ENCODE measurements at regions not wholly inside any gene's neighbourhood (a gene's known extent, or its start where the extent isn't known, plus 50 kb on each side); places are given as distances from the start of the nearest gene placed in this dataset.
"Not testable (repeated sequence)": the region's sequence is repeated elsewhere in the genome, so short reads cannot be mapped to it uniquely, and the experiment has no call there.

DNA sequence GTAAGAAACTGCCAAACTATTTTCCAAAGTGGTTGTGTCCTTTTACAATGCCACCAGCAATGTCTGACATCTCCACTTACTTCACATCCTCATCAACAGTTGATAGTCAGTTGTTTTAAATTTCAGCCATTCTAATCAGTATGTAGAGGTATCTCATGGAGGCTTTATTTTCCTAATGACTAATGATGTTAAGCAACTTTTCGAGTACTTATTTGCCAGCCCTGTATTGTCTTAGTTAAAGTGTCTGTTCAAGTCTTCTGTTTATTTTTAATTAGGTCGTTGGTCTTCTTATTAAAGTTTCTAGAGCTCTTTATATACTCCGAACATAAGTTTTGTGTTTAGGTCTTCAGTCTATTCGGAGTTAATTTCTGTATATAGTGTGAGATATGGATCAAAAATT lies 54.9 kb upstream of the NBPF12 start:
- H3K4me3 ChIP-seq; H3K27ac ChIP-seq; DNase-seq; intact Hi-C loops (cut with DNase I; ENCODE audit: low total_unique reads); H3K9me3 ChIP-seq; H3K4me1 ChIP-seq; H3K36me3 ChIP-seq; H3K27me3 ChIP-seq: not testable (repeated sequence)

DNA sequence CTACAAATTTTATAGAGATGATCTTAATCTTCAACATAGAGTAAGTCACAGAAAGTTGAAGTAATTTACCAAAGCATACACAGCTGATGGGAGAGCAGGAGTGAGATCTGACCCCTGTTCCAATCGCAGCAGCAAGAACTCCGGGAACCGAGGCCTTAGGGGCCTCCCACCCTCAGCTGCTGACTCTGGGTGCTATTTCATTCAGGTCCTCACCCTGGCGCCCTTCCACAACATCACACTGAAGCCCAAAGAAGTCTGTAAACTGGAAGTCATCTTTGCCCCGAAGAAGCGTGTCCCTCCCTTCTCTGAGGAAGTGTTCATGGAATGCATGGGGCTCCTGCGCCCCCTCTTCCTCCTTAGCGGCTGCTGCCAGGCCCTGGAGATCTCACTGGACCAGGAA lies 57.0 kb upstream of the NBPF12 start:
- H3K27ac ChIP-seq; DNase-seq; H3K27me3 ChIP-seq; intact Hi-C loops (cut with DNase I; ENCODE audit: low total_unique reads); H3K4me3 ChIP-seq; H3K36me3 ChIP-seq; H3K4me1 ChIP-seq; H3K9me3 ChIP-seq: not testable (repeated sequence)

DNA sequence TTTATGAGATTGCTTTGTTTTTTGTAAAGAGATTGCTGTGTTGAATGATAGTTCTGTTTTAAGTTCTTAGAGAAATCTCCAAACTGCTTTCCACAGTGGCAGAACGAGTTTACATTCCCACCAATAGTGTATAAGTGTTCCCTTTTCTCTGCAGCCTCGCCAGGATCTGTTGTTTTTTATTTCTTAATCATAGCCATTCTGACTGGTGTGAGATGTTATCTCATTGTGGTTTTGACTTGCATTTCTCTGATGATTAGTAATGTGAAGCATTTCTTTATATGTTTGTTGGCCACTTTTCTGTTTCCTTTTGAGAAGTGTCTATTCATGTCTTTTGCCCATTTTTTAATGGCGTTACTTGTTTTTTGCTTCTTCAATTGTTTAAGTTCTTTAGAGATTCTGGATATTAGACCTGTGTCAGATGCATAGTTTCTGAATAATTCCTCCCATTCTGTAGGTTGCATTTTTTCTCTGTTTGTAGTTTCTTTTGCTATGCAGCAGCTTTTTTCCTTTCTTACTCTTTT lies 74.3 kb upstream of the NBPF12 start:
- H3K27me3 ChIP-seq; H3K4me1 ChIP-seq; H3K36me3 ChIP-seq; intact Hi-C loops (cut with DNase I; ENCODE audit: low total_unique reads); H3K4me3 ChIP-seq; DNase-seq; H3K9me3 ChIP-seq; H3K27ac ChIP-seq: not testable (repeated sequence)

- H3K4me3 ChIP-seq; intact Hi-C loops (cut with DNase I; ENCODE audit: low total_unique reads); DNase-seq; H3K27me3 ChIP-seq; H3K4me1 ChIP-seq; H3K9me3 ChIP-seq; H3K27ac ChIP-seq; H3K36me3 ChIP-seq: not testable (repeated sequence)
Measured at GRCh38 chr1:146853147-146853546, 85.0 kb upstream of the NBPF12 start.

GRCh38 chr1:146850352-146850889 lies 87.7 kb upstream of the NBPF12 start:
- H3K36me3 ChIP-seq; H3K27ac ChIP-seq; H3K4me1 ChIP-seq; H3K27me3 ChIP-seq; H3K4me3 ChIP-seq; intact Hi-C loops (cut with DNase I; ENCODE audit: low total_unique reads); H3K9me3 ChIP-seq; DNase-seq: not testable (repeated sequence)

- H3K4me3 ChIP-seq; DNase-seq; H3K9me3 ChIP-seq; H3K36me3 ChIP-seq; H3K27ac ChIP-seq; H3K27me3 ChIP-seq; H3K4me1 ChIP-seq; intact Hi-C loops (cut with DNase I; ENCODE audit: low total_unique reads): not testable (repeated sequence)
Measured at GRCh38 chr1:146838725-146839124, 99.4 kb upstream of the NBPF12 start.

- H3K4me1 ChIP-seq; H3K27ac ChIP-seq; DNase-seq; H3K27me3 ChIP-seq; intact Hi-C loops (cut with DNase I; ENCODE audit: low total_unique reads); H3K36me3 ChIP-seq; H3K9me3 ChIP-seq; H3K4me3 ChIP-seq: not testable (repeated sequence)
Measured at GRCh38 chr1:146826957-146827356, 111.2 kb upstream of the NBPF12 start.

- H3K27me3 ChIP-seq; H3K4me3 ChIP-seq; H3K4me1 ChIP-seq; H3K36me3 ChIP-seq; intact Hi-C loops (cut with DNase I; ENCODE audit: low total_unique reads); DNase-seq; H3K27ac ChIP-seq; H3K9me3 ChIP-seq: not testable (repeated sequence)
Measured at GRCh38 chr1:146794236-146794635, 143.9 kb upstream of the NBPF12 start.

- intact Hi-C loops (cut with DNase I; ENCODE audit: low total_unique reads); H3K36me3 ChIP-seq; H3K4me1 ChIP-seq; H3K9me3 ChIP-seq; H3K4me3 ChIP-seq; DNase-seq; H3K27me3 ChIP-seq; H3K27ac ChIP-seq: not testable (repeated sequence)
Measured at GRCh38 chr1:146792725-146793124, 145.4 kb upstream of the NBPF12 start.

GRCh38 chr1:146784212-146784940 lies 153.7 kb upstream of the NBPF12 start:
- intact Hi-C loops (cut with DNase I; ENCODE audit: low total_unique reads); H3K27ac ChIP-seq; H3K4me1 ChIP-seq: not testable (repeated sequence)

GRCh38 chr1:146781235-146781634 lies 156.9 kb upstream of the NBPF12 start:
- H3K27ac ChIP-seq; intact Hi-C loops (cut with DNase I; ENCODE audit: low total_unique reads); H3K4me1 ChIP-seq; H3K27me3 ChIP-seq; H3K36me3 ChIP-seq; H3K9me3 ChIP-seq; H3K4me3 ChIP-seq; DNase-seq: not testable (repeated sequence)

More at GRCh38 chr1:146784212-146784940, 153.7 kb upstream of the NBPF12 start:
- not testable (repeated sequence) for H3K36me3 ChIP-seq, H3K27me3 ChIP-seq, H3K4me3 ChIP-seq, DNase-seq, H3K9me3 ChIP-seq

DNA sequence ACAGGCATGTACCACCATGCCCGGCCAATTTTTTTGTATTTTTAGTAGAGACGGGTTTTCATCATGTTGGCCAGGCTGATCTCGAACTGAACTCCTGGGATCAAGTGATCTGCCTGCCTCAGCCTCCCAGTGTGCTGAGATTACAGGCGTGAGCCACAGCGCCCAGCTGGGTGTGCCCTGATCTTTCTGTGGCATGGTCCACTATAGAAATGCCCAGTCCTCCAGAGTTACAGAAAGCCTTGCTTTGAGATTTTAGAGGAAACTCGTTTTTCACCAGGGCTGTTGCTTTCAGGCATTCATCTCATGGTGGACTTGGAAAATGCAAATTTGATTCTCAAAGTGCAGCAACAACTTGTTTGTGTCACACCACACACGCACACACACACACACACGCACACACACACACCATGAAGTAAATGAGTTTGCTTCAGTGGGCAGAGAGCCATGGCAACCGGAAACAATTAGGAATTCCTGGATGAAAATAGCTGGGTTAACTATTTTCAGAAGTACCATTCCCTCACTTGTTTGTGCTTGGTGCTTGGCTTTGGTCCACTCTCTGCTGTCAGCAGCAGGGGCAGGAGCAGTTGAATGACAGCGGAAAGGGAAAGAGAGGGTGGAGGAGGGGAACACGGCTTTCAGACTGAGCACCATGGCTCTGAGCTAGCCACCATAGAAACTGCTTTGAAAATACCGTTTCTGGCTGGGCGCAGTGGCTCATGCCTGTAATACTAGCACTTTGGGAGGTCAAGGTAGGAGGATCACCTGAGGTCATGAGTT lies 160.1 kb upstream of the NBPF12 start:
- peak in 1 of 2 donors; percentile 21 for DNase-seq
- peak overlapping the region; percentile 17 to 22 for H3K27ac ChIP-seq
- H3K4me3 ChIP-seq; H3K4me1 ChIP-seq; H3K9me3 ChIP-seq; H3K27me3 ChIP-seq; intact Hi-C loops (cut with DNase I; ENCODE audit: low total_unique reads); H3K36me3 ChIP-seq: not testable (repeated sequence)

- H3K4me3 ChIP-seq; H3K4me1 ChIP-seq; DNase-seq; H3K27me3 ChIP-seq; H3K9me3 ChIP-seq; H3K27ac ChIP-seq; intact Hi-C loops (cut with DNase I; ENCODE audit: low total_unique reads); H3K36me3 ChIP-seq: not testable (repeated sequence)
Measured at GRCh38 chr1:146774988-146775387, 163.1 kb upstream of the NBPF12 start.

GRCh38 chr1:146774271-146774670 lies 163.9 kb upstream of the NBPF12 start:
- H3K27me3 ChIP-seq; intact Hi-C loops (cut with DNase I; ENCODE audit: low total_unique reads); DNase-seq: not testable (repeated sequence)

More at GRCh38 chr1:146774271-146774670, 163.9 kb upstream of the NBPF12 start:
- not testable (repeated sequence) for H3K27ac ChIP-seq, H3K4me3 ChIP-seq, H3K36me3 ChIP-seq, H3K9me3 ChIP-seq, H3K4me1 ChIP-seq
